GM23248 (cell line): ENCODE measurements at regions not wholly inside any gene's neighbourhood (a gene's known extent, or its start where the extent isn't known, plus 50 kb on each side); places are given as distances from the start of the nearest gene placed in this dataset.

ENCODE experiments used
- EZH2 ChIP-seq: fragments of 200-600 bp; sonication (generic); IDR thresholded peaks from 2 replicates; pipeline ENCODE4 v1.6.1; 2018; ENCODE audit warnings: antibody characterized with exemption, mild to moderate bottlenecking; ENCODE audit not compliant: insufficient read depth, poor library complexity, severe bottlenecking
- EZH2phosphoT487 ChIP-seq: fragments of 200-600 bp; sonication (generic); IDR thresholded peaks from 2 replicates; pipeline ENCODE4 v1.6.1; 2018; ENCODE audit warnings: antibody characterized with exemption, moderate library complexity, mild to moderate bottlenecking, low read depth; ENCODE audit not compliant: insufficient read depth

- TF ChIP-seq EZH2 = no peak
- TF ChIP-seq EZH2phosphoT487 = no peak
Measured at GRCh38 chr3:164741869-164742268, 336.4 kb downstream of the SI start.
